ENCODE measurements at regions not wholly inside any gene's neighbourhood (a gene's known extent, or its start where the extent isn't known, plus 50 kb on each side); places are given as distances from the start of the nearest gene placed in this dataset.

DNA sequence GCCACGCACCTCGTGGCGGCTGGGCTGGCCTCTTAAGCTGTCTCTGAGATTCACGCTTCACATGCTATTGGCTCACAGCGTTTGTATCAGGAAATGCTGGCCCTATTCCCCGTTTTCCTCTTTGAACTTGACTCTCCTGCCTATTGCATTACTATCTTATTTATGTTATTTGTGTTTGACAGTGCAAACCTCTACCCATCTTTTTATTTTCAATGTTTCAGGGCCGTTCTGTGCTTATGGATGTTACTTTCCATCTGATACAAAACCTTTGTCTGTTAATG lies 149.9 kb upstream of the TWIST2 start:
- Histone ChIP-seq H3K27ac (no peak overlapping the region), H3K9me3 (no peaks in the 10 kb centered on the region), H3K4me3 (no peak overlapping the region), H3K36me3 (no peaks in the 10 kb centered on the region), H3K27me3 (no peaks in the 10 kb centered on the region), H3K4me1 (peaks cover 10% of the 10 kb centered on the region)
- WGBS: 61% methylated on average over 7 of the region's 7 CpGs
- no peak for DNase-seq (ENCODE audit: low spot score in 2 of 2)
- TF ChIP-seq, protein P1, sequence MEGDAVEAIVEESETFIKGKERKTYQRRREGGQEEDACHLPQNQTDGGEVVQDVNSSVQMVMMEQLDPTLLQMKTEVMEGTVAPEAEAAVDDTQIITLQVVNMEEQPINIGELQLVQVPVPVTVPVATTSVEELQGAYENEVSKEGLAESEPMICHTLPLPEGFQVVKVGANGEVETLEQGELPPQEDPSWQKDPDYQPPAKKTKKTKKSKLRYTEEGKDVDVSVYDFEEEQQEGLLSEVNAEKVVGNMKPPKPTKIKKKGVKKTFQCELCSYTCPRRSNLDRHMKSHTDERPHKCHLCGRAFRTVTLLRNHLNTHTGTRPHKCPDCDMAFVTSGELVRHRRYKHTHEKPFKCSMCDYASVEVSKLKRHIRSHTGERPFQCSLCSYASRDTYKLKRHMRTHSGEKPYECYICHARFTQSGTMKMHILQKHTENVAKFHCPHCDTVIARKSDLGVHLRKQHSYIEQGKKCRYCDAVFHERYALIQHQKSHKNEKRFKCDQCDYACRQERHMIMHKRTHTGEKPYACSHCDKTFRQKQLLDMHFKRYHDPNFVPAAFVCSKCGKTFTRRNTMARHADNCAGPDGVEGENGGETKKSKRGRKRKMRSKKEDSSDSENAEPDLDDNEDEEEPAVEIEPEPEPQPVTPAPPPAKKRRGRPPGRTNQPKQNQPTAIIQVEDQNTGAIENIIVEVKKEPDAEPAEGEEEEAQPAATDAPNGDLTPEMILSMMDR (IDR thresholded peaks at IDR 0.05): no peak
- no peak for TF ChIP-seq EP300 (IDR thresholded peaks at IDR 0.05)
- TF ChIP-seq POLR2A (IDR thresholded peaks at IDR 0.05): no peak
- TF ChIP-seq POLR2AphosphoS5 (IDR thresholded peaks at IDR 0.05): no peak

DNA sequence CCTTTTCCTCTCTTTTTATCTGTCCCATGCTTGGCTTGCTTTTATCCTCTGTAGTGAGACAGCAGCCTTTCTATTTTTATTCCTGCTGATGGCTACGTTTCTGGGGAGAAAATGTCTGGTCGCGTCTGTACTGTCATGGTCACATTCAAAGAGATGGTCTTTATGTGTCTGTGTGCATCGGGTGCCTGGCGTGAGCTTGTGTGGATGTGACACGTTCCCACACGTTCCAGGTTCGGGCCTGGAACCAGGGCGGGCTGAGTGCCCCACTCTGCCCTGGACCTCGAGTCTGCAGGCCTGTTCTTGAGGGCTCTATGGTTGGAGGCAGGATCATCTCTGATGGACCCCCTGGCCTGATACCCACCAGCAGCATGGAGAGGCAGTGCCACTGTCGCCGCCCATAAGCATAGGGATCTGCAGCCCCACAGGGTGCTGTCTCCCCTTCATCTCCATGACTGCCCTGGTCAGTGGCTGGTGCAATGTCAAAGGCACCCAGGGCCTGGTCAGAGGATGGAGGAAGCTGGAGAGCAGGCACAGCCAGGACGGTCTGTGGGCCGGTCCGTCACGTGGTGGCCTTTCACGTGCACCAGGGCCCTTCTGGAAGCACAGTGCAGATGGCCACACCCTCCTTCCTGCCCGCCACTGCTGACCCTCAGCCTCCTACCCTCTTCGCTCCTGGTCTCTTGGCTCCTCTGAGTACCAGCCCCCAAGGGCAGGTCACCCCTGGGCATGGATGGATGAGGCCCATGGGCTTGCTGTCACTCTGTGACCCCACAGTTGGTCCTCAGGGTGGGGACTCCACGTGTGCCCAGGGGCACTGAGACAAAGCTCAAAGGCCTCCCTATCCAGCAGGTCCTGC lies 149.2 kb upstream of the TWIST2 start:
- WGBS: 88% methylated on average over 19 of the region's 20 CpGs
- Histone ChIP-seq H3K9me3 (no peaks in the 10 kb centered on the region), H3K4me3 (no peak overlapping the region), H3K36me3 (no peaks in the 10 kb centered on the region), H3K27ac (no peak overlapping the region), H3K27me3 (no peaks in the 10 kb centered on the region), H3K4me1 (peaks cover 10% of the 10 kb centered on the region)
- no peak for TF ChIP-seq EP300 (IDR thresholded peaks at IDR 0.05)
- no peak for TF ChIP-seq POLR2A (IDR thresholded peaks at IDR 0.05)
- TF ChIP-seq POLR2AphosphoS5 (IDR thresholded peaks at IDR 0.05): no peak
- TF ChIP-seq, protein P1 (IDR thresholded peaks at IDR 0.05): no peak
- DNase-seq (ENCODE audit: low spot score in 2 of 2): no peak

DNA sequence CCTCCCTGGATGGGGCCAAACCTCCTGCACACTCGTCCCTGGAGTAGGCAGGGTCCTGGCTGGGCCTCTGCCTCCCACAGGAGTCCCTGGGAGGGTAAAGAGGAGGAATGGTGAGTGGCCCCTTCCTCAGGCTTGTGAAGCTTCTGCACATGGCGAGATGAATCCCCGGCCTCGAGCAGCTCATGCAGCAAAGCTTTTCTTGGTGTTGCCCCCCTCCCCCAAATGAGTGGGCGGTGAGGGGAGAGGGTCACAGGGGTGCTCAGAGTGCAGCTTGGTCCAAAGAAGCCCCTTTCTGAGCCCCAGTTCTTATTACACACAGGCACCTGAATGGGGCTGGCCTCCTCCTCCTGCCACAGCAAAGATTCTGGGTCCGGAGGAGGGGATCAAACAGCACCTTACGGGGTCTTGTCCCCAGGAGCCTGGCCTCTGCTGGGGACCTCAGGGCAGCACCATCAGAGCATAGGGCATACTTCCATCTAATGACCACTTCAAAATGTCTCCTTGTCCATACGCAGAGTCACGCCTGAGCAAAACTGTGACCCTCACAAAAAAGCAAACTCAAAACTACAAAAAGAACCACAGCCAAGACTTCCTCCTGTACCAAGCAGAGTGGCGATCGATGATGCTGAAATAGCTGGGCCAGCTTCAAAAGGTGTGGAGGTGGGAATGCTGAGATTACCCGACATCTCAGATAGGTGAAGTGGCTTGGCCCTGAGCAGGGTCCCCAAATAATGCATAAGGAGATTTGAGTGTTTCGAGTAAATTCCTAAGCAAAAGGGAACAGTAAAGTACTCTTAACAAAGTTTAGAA lies 148.4 kb upstream of the TWIST2 start:
- no peaks in the 10 kb centered on the region for H3K36me3 ChIP-seq
- TF ChIP-seq POLR2A (IDR thresholded peaks at IDR 0.05) (no peak), EP300 (IDR thresholded peaks at IDR 0.05) (no peak), POLR2AphosphoS5 (IDR thresholded peaks at IDR 0.05) (no peak)
- TF ChIP-seq, protein P1 (IDR thresholded peaks at IDR 0.05): no peak
- H3K27me3 ChIP-seq: no peaks in the 10 kb centered on the region
- H3K4me3 ChIP-seq: no peak overlapping the region
- WGBS: 98% methylated on average over 12 of the region's 13 CpGs
- H3K27ac ChIP-seq: no peak overlapping the region
- DNase-seq (ENCODE audit: low spot score in 2 of 2): no peak
- peaks cover 10% of the 10 kb centered on the region for H3K4me1 ChIP-seq
- H3K9me3 ChIP-seq: no peaks in the 10 kb centered on the region

DNA sequence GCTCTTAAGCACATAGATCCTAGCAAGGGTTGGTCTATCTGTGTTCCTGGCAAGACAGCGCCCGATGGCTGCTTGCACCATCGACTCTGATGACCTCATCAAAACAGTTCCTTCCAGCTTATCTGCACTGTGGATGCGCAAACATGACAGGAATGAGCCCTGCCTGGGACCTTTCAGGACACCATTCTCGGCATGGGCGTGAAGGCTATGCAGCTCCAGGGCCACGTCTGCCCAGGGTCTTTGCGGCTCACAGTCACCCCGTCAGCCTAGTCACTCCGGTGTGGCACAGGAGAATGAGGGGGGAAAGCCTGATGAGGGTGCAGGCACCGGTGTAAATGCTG lies 147.8 kb upstream of the TWIST2 start:
- Histone ChIP-seq H3K27me3 (no peaks in the 10 kb centered on the region), H3K9me3 (no peaks in the 10 kb centered on the region), H3K4me3 (no peak overlapping the region), H3K27ac (no peak overlapping the region), H3K36me3 (no peaks in the 10 kb centered on the region), H3K4me1 (peaks cover 5% of the 10 kb centered on the region)
- no peak for TF ChIP-seq POLR2AphosphoS5 (IDR thresholded peaks at IDR 0.05)
- TF ChIP-seq POLR2A (IDR thresholded peaks at IDR 0.05): no peak
- TF ChIP-seq, protein P1 (IDR thresholded peaks at IDR 0.05): no peak
- TF ChIP-seq EP300 (IDR thresholded peaks at IDR 0.05): no peak
- WGBS: 67% methylated on average over 7 of the region's 11 CpGs
- peak in 1 of 2 donors; percentile 80 for DNase-seq (ENCODE audit: low spot score in 2 of 2)

All from suprapubic skin (tissue), 4 donors.